Neural progenitor cell (in vitro differentiated cells): ENCODE measurements at regions not wholly inside any gene's neighbourhood (a gene's known extent, or its start where the extent isn't known, plus 50 kb on each side); places are given as distances from the start of the nearest gene placed in this dataset.

Experiments used
- DNase-seq: peaks from one replicate; pipeline ENCODE4 v3.0.0-alpha.2; 2016; ENCODE audit warnings: low spot score
- H2AFZ ChIP-seq: fragments of 200-600 bp; sonication (generic); replicated peaks from 2 replicates; pipeline ENCODE4 v1.6.1; 2016; ENCODE audit warnings: antibody characterized with exemption
- H3F3A ChIP-seq: fragments of 200-600 bp; sonication (generic); 2 replicates; pipeline ENCODE4 v1.6.1; 2016; ENCODE audit warnings: antibody characterized with exemption, low read depth
- H3K27ac ChIP-seq: fragments of 200-600 bp; sonication (generic); 2 replicates; pipeline ENCODE4 v1.5.1; 2016; ENCODE audit warnings: mild to moderate bottlenecking
- H3K27me3 ChIP-seq: fragments of 200-600 bp; sonication (generic); 2 replicates; pipeline ENCODE4 v1.6.1; 2016; ENCODE audit warnings: mild to moderate bottlenecking, moderate library complexity
- H3K36me3 ChIP-seq: fragments of 200-600 bp; sonication (generic); 2 replicates; pipeline ENCODE4 v1.5.1; 2016
- H3K4me1 ChIP-seq: fragments of 200-600 bp; sonication (generic); 2 replicates; pipeline ENCODE4 v1.6.1; 2016; ENCODE audit warnings: mixed run types
- H3K4me2 ChIP-seq: fragments of 200-600 bp; sonication (generic); 2 replicates; pipeline ENCODE4 v1.6.1; 2016
- H3K4me3 ChIP-seq: fragments of 200-600 bp; sonication (generic); 2 replicates; pipeline ENCODE4 v1.5.1; 2016
- H3K79me2 ChIP-seq: fragments of 200-600 bp; sonication (generic); 2 replicates; pipeline ENCODE4 v1.6.1; 2016; ENCODE audit warnings: low read depth
- H3K9ac ChIP-seq: fragments of 200-600 bp; sonication (generic); 2 replicates; pipeline ENCODE4 v1.6.1; 2016
- H3K9me3 ChIP-seq: fragments of 200-600 bp; sonication (generic); 2 replicates; pipeline ENCODE4 v1.5.1; 2016; ENCODE audit warnings: low read depth
- H4K20me1 ChIP-seq: fragments of 200-600 bp; sonication (generic); 2 replicates; pipeline ENCODE4 v1.6.1; 2016; ENCODE audit warnings: low read depth
- H3K27ac Mint-ChIP-seq: 3 replicates; pipeline ENCODE4 v1.8.0; 2021; ENCODE audit warnings: mixed read lengths
- H3K27me3 Mint-ChIP-seq: 2 replicates; pipeline ENCODE4 v1.8.0; 2022; ENCODE audit warnings: low read depth, mild to moderate bottlenecking, inconsistent platforms, moderate library complexity, mixed read lengths; ENCODE audit not compliant: insufficient read depth
- H3K36me3 Mint-ChIP-seq: 3 replicates; pipeline ENCODE4 v1.8.0; 2021; ENCODE audit warnings: mixed read lengths
- H3K4me1 Mint-ChIP-seq: 3 replicates; pipeline ENCODE4 v1.8.0; 2021; ENCODE audit warnings: mixed read lengths
- H3K4me3 Mint-ChIP-seq: 3 replicates; pipeline ENCODE4 v1.8.0; 2021; ENCODE audit warnings: mild to moderate bottlenecking, moderate library complexity, mixed read lengths
- H3K9me3 Mint-ChIP-seq: 3 replicates; pipeline ENCODE4 v1.8.0; 2020; ENCODE audit warnings: mixed read lengths
- EZH2 ChIP-seq: fragments of 200-600 bp; sonication (generic); IDR thresholded peaks from 2 replicates; pipeline ENCODE4 v1.6.1; 2017; ENCODE audit warnings: antibody characterized with exemption, mild to moderate bottlenecking, moderate library complexity
- EZH2phosphoT487 ChIP-seq: fragments of 200-600 bp; sonication (generic); IDR thresholded peaks from 2 replicates; pipeline ENCODE4 v1.6.1; 2017; ENCODE audit warnings: antibody characterized with exemption
- TF ChIP-seq, protein P1 (sequence below): fragments of 200-600 bp; sonication (generic); IDR thresholded peaks from 2 replicates; pipeline ENCODE4 v1.5.1; 2017; ENCODE audit warnings: antibody characterized with exemption, mild to moderate bottlenecking

DNA sequence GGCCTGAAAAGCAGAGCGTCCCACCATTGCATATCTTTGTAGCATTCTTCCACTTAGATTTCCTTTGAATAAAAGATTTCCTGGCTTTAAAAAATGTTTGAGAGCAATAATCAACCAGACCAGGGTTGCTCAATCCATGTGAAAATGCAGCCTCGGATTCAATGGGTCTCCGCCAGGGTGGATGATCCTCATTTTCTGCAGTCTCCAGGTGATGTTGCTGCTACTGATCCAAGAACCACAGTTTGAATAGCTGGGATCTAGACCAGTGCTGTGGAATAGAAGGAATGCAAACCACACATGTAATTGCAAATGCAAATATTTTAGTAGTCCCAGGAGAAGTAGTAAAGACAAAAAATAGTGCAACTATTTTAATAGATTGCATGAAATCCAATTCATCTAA, 317.6 kb downstream of the IRX1 start:
- H3K4me2 ChIP-seq: no peak overlapping the region
- TF ChIP-seq, protein P1, sequence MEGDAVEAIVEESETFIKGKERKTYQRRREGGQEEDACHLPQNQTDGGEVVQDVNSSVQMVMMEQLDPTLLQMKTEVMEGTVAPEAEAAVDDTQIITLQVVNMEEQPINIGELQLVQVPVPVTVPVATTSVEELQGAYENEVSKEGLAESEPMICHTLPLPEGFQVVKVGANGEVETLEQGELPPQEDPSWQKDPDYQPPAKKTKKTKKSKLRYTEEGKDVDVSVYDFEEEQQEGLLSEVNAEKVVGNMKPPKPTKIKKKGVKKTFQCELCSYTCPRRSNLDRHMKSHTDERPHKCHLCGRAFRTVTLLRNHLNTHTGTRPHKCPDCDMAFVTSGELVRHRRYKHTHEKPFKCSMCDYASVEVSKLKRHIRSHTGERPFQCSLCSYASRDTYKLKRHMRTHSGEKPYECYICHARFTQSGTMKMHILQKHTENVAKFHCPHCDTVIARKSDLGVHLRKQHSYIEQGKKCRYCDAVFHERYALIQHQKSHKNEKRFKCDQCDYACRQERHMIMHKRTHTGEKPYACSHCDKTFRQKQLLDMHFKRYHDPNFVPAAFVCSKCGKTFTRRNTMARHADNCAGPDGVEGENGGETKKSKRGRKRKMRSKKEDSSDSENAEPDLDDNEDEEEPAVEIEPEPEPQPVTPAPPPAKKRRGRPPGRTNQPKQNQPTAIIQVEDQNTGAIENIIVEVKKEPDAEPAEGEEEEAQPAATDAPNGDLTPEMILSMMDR: no peak
- TF ChIP-seq EZH2: no peak
- TF ChIP-seq EZH2phosphoT487: no peak

DNA sequence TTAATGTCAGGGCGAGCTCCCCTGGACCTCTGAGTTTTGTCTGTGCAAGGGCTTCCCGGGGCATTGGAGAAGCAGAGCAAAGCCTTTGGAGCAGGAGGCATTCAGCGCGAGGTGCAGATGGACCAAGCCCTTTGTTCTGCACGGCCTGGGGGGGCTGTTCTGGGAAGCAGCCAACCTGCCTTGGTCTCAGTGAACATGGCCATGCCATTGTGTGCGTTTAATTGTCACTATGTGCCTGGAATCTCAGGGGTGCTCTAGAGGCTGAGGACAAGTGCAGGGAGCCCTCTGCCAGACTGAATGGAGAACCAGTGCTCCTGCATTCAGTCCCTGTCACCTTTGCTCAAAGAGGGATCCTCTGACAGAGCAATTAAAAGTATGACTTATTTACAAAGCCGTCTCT, 329.4 kb downstream of the IRX1 start:
- Histone ChIP-seq H4K20me1 (no peaks in the 10 kb centered on the region), H3K9me3 (no peaks in the 10 kb centered on the region), H2AFZ (no peak overlapping the region), H3K4me3 (no peak overlapping the region), H3K27me3 (no peaks in the 10 kb centered on the region), H3F3A (no peaks in the 10 kb centered on the region), H3K4me2 (no peak overlapping the region), H3K36me3 (no peaks in the 10 kb centered on the region), H3K4me1 (no peaks in the 10 kb centered on the region), H3K9ac (no peak overlapping the region), H3K79me2 (no peaks in the 10 kb centered on the region), H3K27ac (no peak overlapping the region)
- TF ChIP-seq, protein P1: no peak
- TF ChIP-seq EZH2phosphoT487 (no peak), EZH2 (no peak)
- peaks cover 2% of the 10 kb centered on the region for H3K36me3 Mint-ChIP-seq
- peaks cover 15% of the 10 kb centered on the region for H3K27me3 Mint-ChIP-seq
- H3K9me3 Mint-ChIP-seq: peaks cover 2% of the 10 kb centered on the region
- no peak for DNase-seq
- H3K27ac Mint-ChIP-seq: no peak overlapping the region
- peaks cover 3% of the 10 kb centered on the region for H3K4me1 Mint-ChIP-seq
- H3K4me3 Mint-ChIP-seq: no peak overlapping the region

More for the DNA sequence above, 317.6 kb downstream of the IRX1 start:
- Histone ChIP-seq H3K79me2 (no peaks in the 10 kb centered on the region), H3K4me3 (no peak overlapping the region), H3K27me3 (no peaks in the 10 kb centered on the region), H4K20me1 (no peaks in the 10 kb centered on the region), H3K9ac (no peak overlapping the region), H3F3A (no peaks in the 10 kb centered on the region), H3K4me1 (no peaks in the 10 kb centered on the region), H3K36me3 (no peaks in the 10 kb centered on the region), H3K9me3 (no peaks in the 10 kb centered on the region), H3K27ac (no peak overlapping the region), H2AFZ (no peak overlapping the region)
- Mint-ChIP-seq H3K4me1 (no peaks in the 10 kb centered on the region), H3K9me3 (peaks cover 7% of the 10 kb centered on the region), H3K27me3 (peaks cover 5% of the 10 kb centered on the region), H3K27ac (no peak overlapping the region), H3K36me3 (no peaks in the 10 kb centered on the region), H3K4me3 (no peak overlapping the region)
- no peak for DNase-seq

DNA sequence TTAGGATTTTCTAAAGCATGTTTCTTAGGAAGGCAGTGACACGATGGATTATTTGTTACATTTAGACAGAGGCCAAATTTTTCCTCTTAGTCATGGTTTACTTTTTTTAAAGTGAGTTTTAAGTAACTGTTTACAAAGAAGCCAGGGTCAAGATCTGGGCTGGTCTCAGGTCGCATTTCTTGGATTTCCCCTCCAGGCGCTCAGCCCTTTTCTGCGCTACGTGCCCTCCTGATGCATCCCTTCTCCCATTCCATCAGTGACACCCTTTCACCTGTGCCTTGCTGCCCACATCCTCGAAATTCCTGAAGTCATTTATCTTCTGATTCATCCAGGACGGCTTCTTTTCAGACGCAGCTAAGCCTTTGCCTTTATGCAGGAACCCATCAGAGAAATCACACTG, 330.3 kb downstream of the IRX1 start:
- Histone ChIP-seq H3K79me2 (no peaks in the 10 kb centered on the region), H3K27ac (no peak overlapping the region), H3K4me2 (no peak overlapping the region), H3K4me1 (no peaks in the 10 kb centered on the region), H3K36me3 (no peaks in the 10 kb centered on the region), H3K4me3 (no peak overlapping the region), H4K20me1 (no peaks in the 10 kb centered on the region), H3F3A (no peaks in the 10 kb centered on the region), H3K9ac (no peak overlapping the region), H2AFZ (no peak overlapping the region), H3K9me3 (no peaks in the 10 kb centered on the region), H3K27me3 (no peaks in the 10 kb centered on the region)
- Mint-ChIP-seq H3K4me1 (peaks cover 3% of the 10 kb centered on the region), H3K36me3 (peaks cover 2% of the 10 kb centered on the region), H3K9me3 (no peaks in the 10 kb centered on the region), H3K27me3 (peaks cover 15% of the 10 kb centered on the region), H3K4me3 (no peak overlapping the region), H3K27ac (no peak overlapping the region)
- DNase-seq: no peak
- TF ChIP-seq EZH2 (no peak), EZH2phosphoT487 (no peak)
- TF ChIP-seq, protein P1: no peak

DNA sequence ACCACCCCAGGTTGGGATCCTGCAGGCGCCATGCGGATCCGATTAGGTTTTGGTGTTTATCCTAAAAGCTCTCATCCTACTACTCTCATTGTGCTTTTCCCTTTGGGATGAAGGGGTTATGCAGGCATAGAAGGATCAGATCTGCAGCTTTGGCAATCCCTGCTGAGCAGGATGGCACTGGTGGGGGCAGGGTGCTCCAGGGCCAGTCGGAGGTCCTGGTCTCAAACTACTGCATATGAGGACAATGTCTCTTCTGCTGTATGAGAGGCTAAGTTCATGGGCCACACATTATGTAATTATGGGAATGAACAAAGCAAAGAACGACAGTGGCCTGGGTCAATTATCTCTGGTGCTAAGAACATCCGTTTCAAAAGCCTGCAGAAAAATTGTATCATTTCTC, 334.2 kb downstream of the IRX1 start:
- Mint-ChIP-seq H3K4me3 (no peak overlapping the region), H3K36me3 (peaks cover 2% of the 10 kb centered on the region), H3K4me1 (peaks cover 2% of the 10 kb centered on the region), H3K27me3 (peaks cover 13% of the 10 kb centered on the region), H3K27ac (no peak overlapping the region), H3K9me3 (no peaks in the 10 kb centered on the region)
- Histone ChIP-seq H3K9ac (no peak overlapping the region), H3K79me2 (no peaks in the 10 kb centered on the region), H3F3A (no peaks in the 10 kb centered on the region), H2AFZ (no peak overlapping the region), H3K9me3 (no peaks in the 10 kb centered on the region), H3K4me1 (peaks cover 5% of the 10 kb centered on the region), H4K20me1 (no peaks in the 10 kb centered on the region), H3K4me3 (no peak overlapping the region), H3K4me2 (no peak overlapping the region), H3K27me3 (no peaks in the 10 kb centered on the region), H3K36me3 (no peaks in the 10 kb centered on the region), H3K27ac (no peak overlapping the region)
- DNase-seq: no peak
- TF ChIP-seq EZH2phosphoT487: no peak
- TF ChIP-seq, protein P1: no peak
- TF ChIP-seq EZH2: no peak
